HG03571 (cell line): ENCODE measurements at regions not wholly inside any gene's neighbourhood (a gene's known extent, or its start where the extent isn't known, plus 50 kb on each side); places are given as distances from the start of the nearest gene placed in this dataset.
"Not testable (repeated sequence)": the region's sequence is repeated elsewhere in the genome, so short reads cannot be mapped to it uniquely, and the experiment has no call there.

Experiments
- ATAC-seq: cut with Tn5 transposase; IDR thresholded peaks from one replicate; pipeline ENCODE4 v1.9.1; 2021; ENCODE audit not compliant: unreplicated experiment

- ATAC-seq = not testable (repeated sequence)
Observed at GRCh38 chr10:47711428-47711827, 52.0 kb downstream of the SYT15B start.

- ATAC-seq = not testable (repeated sequence)
Observed at GRCh38 chr10:47710443-47710842, 52.9 kb downstream of the SYT15B start.

GRCh38 chr10:47705698-47706414 lies 57.5 kb downstream of the SYT15B start:
- ATAC-seq = peak; percentile 91

- not testable (repeated sequence) for ATAC-seq
Observed at GRCh38 chr10:47701285-47701684, 62.1 kb downstream of the SYT15B start.

- not testable (repeated sequence) for ATAC-seq
Observed at GRCh38 chr10:47699854-47700253, 63.5 kb downstream of the SYT15B start.

- not testable (repeated sequence) for ATAC-seq
Observed at GRCh38 chr10:47696170-47696569, 67.2 kb downstream of the SYT15B start.

GRCh38 chr10:47695149-47695548 lies 68.2 kb downstream of the SYT15B start:
- ATAC-seq = not testable (repeated sequence)

GRCh38 chr10:47690304-47690703 lies 73.1 kb downstream of the SYT15B start:
- not testable (repeated sequence) for ATAC-seq

- not testable (repeated sequence) for ATAC-seq
Observed at GRCh38 chr10:47683826-47684475, 79.4 kb downstream of the SYT15B start.

GRCh38 chr10:47681638-47681990 lies 81.8 kb downstream of the SYT15B start:
- ATAC-seq = not testable (repeated sequence)

- not testable (repeated sequence) for ATAC-seq
Observed at GRCh38 chr10:47680848-47681637, 82.3 kb downstream of the SYT15B start.

- ATAC-seq = not testable (repeated sequence)
Observed at GRCh38 chr10:47676102-47676501, 87.3 kb downstream of the SYT15B start.

GRCh38 chr10:47675577-47675976 lies 87.8 kb downstream of the SYT15B start:
- not testable (repeated sequence) for ATAC-seq

- not testable (repeated sequence) for ATAC-seq
Observed at GRCh38 chr10:47673128-47673527, 90.3 kb downstream of the SYT15B start.

GRCh38 chr10:47670857-47671256 lies 92.5 kb downstream of the SYT15B start:
- not testable (repeated sequence) for ATAC-seq

GRCh38 chr10:47661955-47662577 lies 101.3 kb downstream of the SYT15B start:
- ATAC-seq = not testable (repeated sequence)

- ATAC-seq = not testable (repeated sequence)
Observed at GRCh38 chr10:47656732-47657131, 106.7 kb downstream of the SYT15B start.

GRCh38 chr10:47654161-47654560 lies 109.2 kb downstream of the SYT15B start:
- not testable (repeated sequence) for ATAC-seq

GRCh38 chr10:47648594-47648993 lies 114.8 kb downstream of the SYT15B start:
- not testable (repeated sequence) for ATAC-seq

GRCh38 chr10:47647523-47648101 lies 115.8 kb downstream of the SYT15B start:
- not testable (repeated sequence) for ATAC-seq
